ENCODE measurements at regions not wholly inside any gene's neighbourhood (a gene's known extent, or its start where the extent isn't known, plus 50 kb on each side); places are given as distances from the start of the nearest gene placed in this dataset.

- Histone ChIP-seq H3K4me3 (ENCODE audit: low read depth in 1 of 2, low read length in 2 of 2) (no peak overlapping the region), H3K9me3 (ENCODE audit: low read length) (no peaks in the 10 kb centered on the region), H3K9ac (ENCODE audit: low read length) (no peak overlapping the region), H3K27ac (ENCODE audit: low read depth, low read length) (no peak overlapping the region), H3K36me3 (ENCODE audit: insufficient read depth, low read length) (no peaks in the 10 kb centered on the region), H3K27me3 (ENCODE audit: control insufficient read depth in 1 of 2, insufficient read depth in 2 of 2, low read length in 2 of 2) (no peaks in the 10 kb centered on the region), H3K4me1 (ENCODE audit: insufficient read depth, low read length) (no peaks in the 10 kb centered on the region)
Observed at GRCh38 chrX:22445880-22446279, 173.2 kb downstream of the CBLL2 start.

- H3K9ac ChIP-seq (ENCODE audit: low read length) = no peak overlapping the region
- H3K9me3 ChIP-seq (ENCODE audit: low read length) = no peaks in the 10 kb centered on the region
- no peaks in the 10 kb centered on the region for H3K4me1 ChIP-seq (ENCODE audit: insufficient read depth, low read length)
- no peaks in the 10 kb centered on the region for H3K36me3 ChIP-seq (ENCODE audit: insufficient read depth, low read length)
- no peaks in the 10 kb centered on the region for H3K27me3 ChIP-seq (ENCODE audit: control insufficient read depth in 1 of 2, insufficient read depth in 2 of 2, low read length in 2 of 2)
- no peak overlapping the region for H3K27ac ChIP-seq (ENCODE audit: low read depth, low read length)
- no peak overlapping the region for H3K4me3 ChIP-seq (ENCODE audit: low read depth in 1 of 2, low read length in 2 of 2)
Observed at GRCh38 chrX:22462959-22463358, 190.2 kb downstream of the CBLL2 start.

GRCh38 chrX:22467571-22467970, 194.9 kb downstream of the CBLL2 start:
- H3K9ac ChIP-seq (ENCODE audit: low read length) = no peak overlapping the region
- no peak overlapping the region for H3K27ac ChIP-seq (ENCODE audit: low read depth, low read length)
- H3K27me3 ChIP-seq (ENCODE audit: control insufficient read depth in 1 of 2, insufficient read depth in 2 of 2, low read length in 2 of 2) = no peaks in the 10 kb centered on the region
- no peaks in the 10 kb centered on the region for H3K36me3 ChIP-seq (ENCODE audit: insufficient read depth, low read length)
- H3K9me3 ChIP-seq (ENCODE audit: low read length) = no peaks in the 10 kb centered on the region
- no peak overlapping the region for H3K4me3 ChIP-seq (ENCODE audit: low read depth in 1 of 2, low read length in 2 of 2)
- H3K4me1 ChIP-seq (ENCODE audit: insufficient read depth, low read length) = no peaks in the 10 kb centered on the region

- no peak overlapping the region for H3K9ac ChIP-seq (ENCODE audit: low read length)
- peaks cover 2% of the 10 kb centered on the region for H3K9me3 ChIP-seq (ENCODE audit: low read length)
- no peaks in the 10 kb centered on the region for H3K4me1 ChIP-seq (ENCODE audit: insufficient read depth, low read length)
- no peak overlapping the region for H3K27ac ChIP-seq (ENCODE audit: low read depth, low read length)
- H3K36me3 ChIP-seq (ENCODE audit: insufficient read depth, low read length) = no peaks in the 10 kb centered on the region
- H3K4me3 ChIP-seq (ENCODE audit: low read depth in 1 of 2, low read length in 2 of 2) = no peak overlapping the region
- H3K27me3 ChIP-seq (ENCODE audit: control insufficient read depth in 1 of 2, insufficient read depth in 2 of 2, low read length in 2 of 2) = no peaks in the 10 kb centered on the region
Observed at GRCh38 chrX:22481436-22481835, 208.7 kb downstream of the CBLL2 start.

DNA sequence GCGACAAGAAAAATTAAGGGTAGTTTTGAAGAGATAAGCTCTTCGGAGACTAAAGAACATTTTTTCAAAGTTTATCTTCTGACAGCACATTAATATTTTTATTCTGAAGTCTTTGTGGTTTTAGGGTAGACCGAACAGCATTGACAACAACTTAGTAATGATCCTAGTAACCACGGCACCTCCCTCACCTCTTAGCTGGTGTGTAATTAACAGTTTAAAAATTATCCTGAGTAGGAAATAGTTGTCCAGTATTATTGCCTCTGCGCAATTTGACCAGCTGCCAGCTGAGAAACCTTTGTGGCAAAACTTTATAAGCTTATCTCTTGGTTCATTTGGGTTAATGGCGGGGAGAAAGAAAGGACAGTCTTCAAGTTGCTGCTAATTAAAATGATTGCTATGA, 213.6 kb downstream of the CBLL2 start:
- Histone ChIP-seq H3K4me1 (ENCODE audit: insufficient read depth, low read length) (no peaks in the 10 kb centered on the region), H3K9ac (ENCODE audit: low read length) (no peak overlapping the region), H3K9me3 (ENCODE audit: low read length) (no peaks in the 10 kb centered on the region), H3K4me3 (ENCODE audit: low read depth in 1 of 2, low read length in 2 of 2) (no peak overlapping the region), H3K27me3 (ENCODE audit: control insufficient read depth in 1 of 2, insufficient read depth in 2 of 2, low read length in 2 of 2) (no peaks in the 10 kb centered on the region), H3K36me3 (ENCODE audit: insufficient read depth, low read length) (no peaks in the 10 kb centered on the region), H3K27ac (ENCODE audit: low read depth, low read length) (no peak overlapping the region)

DNA sequence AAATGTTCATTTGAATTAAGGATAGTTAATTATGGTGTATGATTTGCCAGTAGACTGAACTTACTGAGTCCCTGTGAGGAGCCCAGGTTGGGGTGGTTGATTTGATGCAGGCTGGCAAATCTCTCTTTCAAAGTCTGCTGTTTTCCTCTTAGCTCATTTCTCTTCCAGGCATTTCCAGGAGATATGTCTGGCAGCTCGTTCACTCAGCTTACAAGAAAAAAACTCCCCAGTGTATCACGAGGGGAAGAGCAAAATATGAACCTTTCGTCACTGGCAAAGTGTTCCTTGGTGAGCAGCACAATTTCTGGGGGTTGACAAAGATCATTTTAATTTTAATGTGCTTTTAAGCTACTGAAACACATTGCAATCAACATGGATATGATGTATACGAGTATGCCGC, 244.2 kb downstream of the CBLL2 start:
- Histone ChIP-seq H3K27me3 (ENCODE audit: control insufficient read depth in 1 of 2, insufficient read depth in 2 of 2, low read length in 2 of 2) (no peaks in the 10 kb centered on the region), H3K4me1 (ENCODE audit: insufficient read depth, low read length) (no peaks in the 10 kb centered on the region), H3K9ac (ENCODE audit: low read length) (no peak overlapping the region), H3K36me3 (ENCODE audit: insufficient read depth, low read length) (no peaks in the 10 kb centered on the region), H3K9me3 (ENCODE audit: low read length) (no peaks in the 10 kb centered on the region), H3K4me3 (ENCODE audit: low read depth in 1 of 2, low read length in 2 of 2) (no peak overlapping the region), H3K27ac (ENCODE audit: low read depth, low read length) (no peak overlapping the region)

DNA sequence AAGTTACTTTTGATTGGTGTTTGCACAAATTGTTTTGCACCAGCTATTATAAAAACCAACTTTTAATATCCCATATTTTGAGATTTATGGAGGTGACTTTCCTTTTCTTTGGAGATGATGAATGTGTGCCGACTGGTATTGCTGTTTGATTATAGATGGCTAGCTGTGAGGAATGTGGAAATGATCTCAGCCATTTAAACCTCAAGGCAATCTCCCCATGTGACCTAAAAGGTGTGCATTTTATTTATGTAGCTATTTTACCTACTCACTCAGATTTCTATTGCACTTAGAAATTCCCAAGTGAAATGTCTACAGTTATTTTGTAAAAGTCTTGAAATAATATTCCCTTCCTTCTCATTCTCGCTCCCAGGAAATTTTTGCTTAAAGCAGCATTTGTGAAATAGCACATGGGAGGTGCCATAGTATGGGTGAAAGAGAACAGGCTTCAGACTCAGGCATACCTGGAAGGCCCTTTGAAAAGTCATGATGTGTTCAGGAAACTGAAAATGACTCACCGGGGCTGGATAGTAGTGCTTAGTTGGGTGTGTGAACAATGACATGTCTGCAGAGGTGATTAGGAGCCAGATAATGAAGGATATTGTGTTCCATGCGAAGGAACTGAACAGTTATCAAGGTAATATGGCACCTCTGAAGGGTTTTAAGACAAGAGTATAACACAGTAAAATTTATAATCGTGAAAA, 247.6 kb downstream of the CBLL2 start:
- Histone ChIP-seq H3K27ac (ENCODE audit: low read depth, low read length) (no peak overlapping the region), H3K9ac (ENCODE audit: low read length) (no peak overlapping the region), H3K27me3 (ENCODE audit: control insufficient read depth in 1 of 2, insufficient read depth in 2 of 2, low read length in 2 of 2) (no peaks in the 10 kb centered on the region), H3K4me3 (ENCODE audit: low read depth in 1 of 2, low read length in 2 of 2) (no peak overlapping the region), H3K9me3 (ENCODE audit: low read length) (no peaks in the 10 kb centered on the region), H3K36me3 (ENCODE audit: insufficient read depth, low read length) (no peaks in the 10 kb centered on the region), H3K4me1 (ENCODE audit: insufficient read depth, low read length) (no peaks in the 10 kb centered on the region)

DNA sequence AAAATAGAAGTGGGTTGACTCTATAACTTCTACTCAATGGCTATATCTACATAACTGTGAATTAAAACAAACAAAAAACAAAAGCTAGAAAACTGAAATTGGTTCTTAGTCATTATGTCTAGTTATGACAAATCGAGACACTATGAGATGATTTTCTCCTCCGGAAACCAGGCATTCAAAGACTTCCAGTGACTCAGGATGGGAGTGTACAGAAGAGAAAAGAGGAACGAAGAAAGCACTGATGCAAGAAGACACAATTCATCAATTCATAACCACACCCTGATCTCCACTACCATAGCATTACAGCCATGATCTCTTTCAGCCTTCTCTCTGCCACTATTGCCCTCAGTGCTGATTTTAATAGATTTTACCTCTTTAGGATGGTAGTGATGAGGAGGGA, 253.6 kb downstream of the CBLL2 start:
- Histone ChIP-seq H3K27me3 (ENCODE audit: control insufficient read depth in 1 of 2, insufficient read depth in 2 of 2, low read length in 2 of 2) (no peaks in the 10 kb centered on the region), H3K9me3 (ENCODE audit: low read length) (no peaks in the 10 kb centered on the region), H3K9ac (ENCODE audit: low read length) (no peak overlapping the region)

GRCh38 chrX:22527302-22527701, 254.6 kb downstream of the CBLL2 start:
- Histone ChIP-seq H3K27ac (ENCODE audit: low read depth, low read length) (no peak overlapping the region), H3K4me3 (ENCODE audit: low read depth in 1 of 2, low read length in 2 of 2) (no peak overlapping the region), H3K27me3 (ENCODE audit: control insufficient read depth in 1 of 2, insufficient read depth in 2 of 2, low read length in 2 of 2) (no peaks in the 10 kb centered on the region), H3K4me1 (ENCODE audit: insufficient read depth, low read length) (no peaks in the 10 kb centered on the region), H3K36me3 (ENCODE audit: insufficient read depth, low read length) (no peaks in the 10 kb centered on the region), H3K9me3 (ENCODE audit: low read length) (no peaks in the 10 kb centered on the region), H3K9ac (ENCODE audit: low read length) (no peak overlapping the region)

More for the DNA sequence above, 253.6 kb downstream of the CBLL2 start:
- Histone ChIP-seq H3K4me1 (ENCODE audit: insufficient read depth, low read length) (no peaks in the 10 kb centered on the region), H3K27ac (ENCODE audit: low read depth, low read length) (no peak overlapping the region), H3K36me3 (ENCODE audit: insufficient read depth, low read length) (no peaks in the 10 kb centered on the region), H3K4me3 (ENCODE audit: low read depth in 1 of 2, low read length in 2 of 2) (no peak overlapping the region)

DNA sequence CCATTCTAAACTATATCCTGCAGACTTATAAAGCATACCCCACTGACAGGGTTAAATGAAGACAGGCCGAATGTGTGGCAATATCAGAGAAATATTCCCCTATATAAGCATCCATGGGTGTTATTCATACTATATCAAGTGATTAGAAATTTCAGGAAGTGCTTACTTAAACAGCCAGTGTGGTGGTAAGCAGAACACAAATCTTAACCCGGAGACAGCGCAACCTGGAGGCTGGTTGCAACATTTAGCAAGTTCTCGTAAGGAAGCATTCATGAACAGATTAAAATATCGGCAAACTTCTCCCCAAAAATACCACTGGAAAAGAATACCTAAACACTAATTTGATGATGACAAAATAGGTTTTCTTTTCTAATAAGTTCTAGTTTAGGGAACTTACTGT, 261.2 kb downstream of the CBLL2 start:
- H3K9ac ChIP-seq (ENCODE audit: low read length) = no peak overlapping the region
- no peak overlapping the region for H3K27ac ChIP-seq (ENCODE audit: low read depth, low read length)
- H3K4me1 ChIP-seq (ENCODE audit: insufficient read depth, low read length) = no peaks in the 10 kb centered on the region
- no peak overlapping the region for H3K4me3 ChIP-seq (ENCODE audit: low read depth in 1 of 2, low read length in 2 of 2)
- H3K27me3 ChIP-seq (ENCODE audit: control insufficient read depth in 1 of 2, insufficient read depth in 2 of 2, low read length in 2 of 2) = no peaks in the 10 kb centered on the region
- H3K36me3 ChIP-seq (ENCODE audit: insufficient read depth, low read length) = no peaks in the 10 kb centered on the region
- H3K9me3 ChIP-seq (ENCODE audit: low read length) = no peaks in the 10 kb centered on the region

DNA sequence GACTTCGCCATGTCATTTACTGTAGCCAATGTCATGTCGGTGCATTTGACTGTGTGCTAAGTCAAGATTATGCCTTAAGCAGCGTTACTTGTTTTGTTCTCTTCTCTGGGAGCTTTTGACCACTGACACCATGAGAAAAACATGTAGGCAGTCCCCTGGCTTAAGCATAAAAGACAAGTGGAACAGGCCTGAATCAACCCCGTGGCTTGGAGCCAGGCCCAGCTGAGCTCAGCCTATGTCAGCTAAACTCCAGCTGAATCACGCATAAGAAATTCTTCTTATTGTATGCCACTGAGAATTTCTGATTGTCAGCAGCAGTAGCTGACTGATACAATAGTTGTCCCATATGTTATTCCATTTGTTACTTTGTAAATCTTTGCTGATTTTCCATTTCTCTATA, 261.9 kb downstream of the CBLL2 start:
- Histone ChIP-seq H3K27ac (ENCODE audit: low read depth, low read length) (no peak overlapping the region), H3K36me3 (ENCODE audit: insufficient read depth, low read length) (no peaks in the 10 kb centered on the region), H3K4me1 (ENCODE audit: insufficient read depth, low read length) (no peaks in the 10 kb centered on the region), H3K27me3 (ENCODE audit: control insufficient read depth in 1 of 2, insufficient read depth in 2 of 2, low read length in 2 of 2) (no peaks in the 10 kb centered on the region), H3K4me3 (ENCODE audit: low read depth in 1 of 2, low read length in 2 of 2) (no peak overlapping the region), H3K9ac (ENCODE audit: low read length) (no peak overlapping the region), H3K9me3 (ENCODE audit: low read length) (no peaks in the 10 kb centered on the region)

- H3K27ac ChIP-seq (ENCODE audit: low read depth, low read length) = no peak overlapping the region
- no peaks in the 10 kb centered on the region for H3K9me3 ChIP-seq (ENCODE audit: low read length)
- no peak overlapping the region for H3K9ac ChIP-seq (ENCODE audit: low read length)
- no peaks in the 10 kb centered on the region for H3K27me3 ChIP-seq (ENCODE audit: control insufficient read depth in 1 of 2, insufficient read depth in 2 of 2, low read length in 2 of 2)
- H3K4me3 ChIP-seq (ENCODE audit: low read depth in 1 of 2, low read length in 2 of 2) = no peak overlapping the region
- no peaks in the 10 kb centered on the region for H3K36me3 ChIP-seq (ENCODE audit: insufficient read depth, low read length)
- no peaks in the 10 kb centered on the region for H3K4me1 ChIP-seq (ENCODE audit: insufficient read depth, low read length)
Observed at GRCh38 chrX:22536746-22537304, 264.1 kb downstream of the CBLL2 start.

Measured in muscle layer of colon (tissue), 2 donors.